Ishikawa (cell line): ENCODE measurements at regions not wholly inside any gene's neighbourhood (a gene's known extent, or its start where the extent isn't known, plus 50 kb on each side); places are given as distances from the start of the nearest gene placed in this dataset.

ENCODE experiments used
- CEBPB ChIP-seq: IDR thresholded peaks from 2 replicates; pipeline ENCODE4 v1.6.1; 2012
- CREB1 ChIP-seq: IDR thresholded peaks from 2 replicates; pipeline ENCODE4 v1.6.1; 2012; ENCODE audit warnings: low read depth
- EGR1 ChIP-seq: IDR thresholded peaks from 2 replicates; pipeline ENCODE4 v1.6.1; 2012
- EP300 ChIP-seq: IDR thresholded peaks from 2 replicates; pipeline ENCODE4 v1.6.1; 2012; ENCODE audit warnings: borderline replicate concordance
- FOXM1 ChIP-seq: IDR thresholded peaks from 2 replicates; pipeline ENCODE4 v1.6.1; 2012; ENCODE audit warnings: low read depth, borderline replicate concordance
- RAD21 ChIP-seq: IDR thresholded peaks from 2 replicates; pipeline ENCODE4 v1.6.1; 2012; ENCODE audit warnings: low read depth
- TAF1 ChIP-seq: IDR thresholded peaks from 2 replicates; pipeline ENCODE4 v1.6.1; 2012; ENCODE audit warnings: low read depth, mild to moderate bottlenecking
- TCF12 ChIP-seq: IDR thresholded peaks from 2 replicates; pipeline ENCODE4 v1.6.1; 2012; ENCODE audit warnings: low read depth
- TEAD4 ChIP-seq: IDR thresholded peaks from 2 replicates; pipeline ENCODE4 v1.6.1; 2012
- YY1 ChIP-seq: IDR thresholded peaks from 2 replicates; pipeline ENCODE4 v1.6.1; 2012; ENCODE audit warnings: low read depth
- ZBTB7A ChIP-seq: IDR thresholded peaks from 2 replicates; pipeline ENCODE4 v1.6.1; 2012; ENCODE audit warnings: low read depth
- TF ChIP-seq, protein P1 (sequence below): IDR thresholded peaks from 2 replicates; pipeline ENCODE4 v1.6.1; 2012; ENCODE audit warnings: low read depth, mild to moderate bottlenecking
- TF ChIP-seq, protein P2 (sequence below): IDR thresholded peaks from 2 replicates; pipeline ENCODE4 v1.6.1; 2012
- TF ChIP-seq, protein P3 (sequence below): IDR thresholded peaks from 2 replicates; pipeline ENCODE4 v1.6.1; 2012

- TF ChIP-seq CEBPB, result no peak
- TF ChIP-seq, protein P1, sequence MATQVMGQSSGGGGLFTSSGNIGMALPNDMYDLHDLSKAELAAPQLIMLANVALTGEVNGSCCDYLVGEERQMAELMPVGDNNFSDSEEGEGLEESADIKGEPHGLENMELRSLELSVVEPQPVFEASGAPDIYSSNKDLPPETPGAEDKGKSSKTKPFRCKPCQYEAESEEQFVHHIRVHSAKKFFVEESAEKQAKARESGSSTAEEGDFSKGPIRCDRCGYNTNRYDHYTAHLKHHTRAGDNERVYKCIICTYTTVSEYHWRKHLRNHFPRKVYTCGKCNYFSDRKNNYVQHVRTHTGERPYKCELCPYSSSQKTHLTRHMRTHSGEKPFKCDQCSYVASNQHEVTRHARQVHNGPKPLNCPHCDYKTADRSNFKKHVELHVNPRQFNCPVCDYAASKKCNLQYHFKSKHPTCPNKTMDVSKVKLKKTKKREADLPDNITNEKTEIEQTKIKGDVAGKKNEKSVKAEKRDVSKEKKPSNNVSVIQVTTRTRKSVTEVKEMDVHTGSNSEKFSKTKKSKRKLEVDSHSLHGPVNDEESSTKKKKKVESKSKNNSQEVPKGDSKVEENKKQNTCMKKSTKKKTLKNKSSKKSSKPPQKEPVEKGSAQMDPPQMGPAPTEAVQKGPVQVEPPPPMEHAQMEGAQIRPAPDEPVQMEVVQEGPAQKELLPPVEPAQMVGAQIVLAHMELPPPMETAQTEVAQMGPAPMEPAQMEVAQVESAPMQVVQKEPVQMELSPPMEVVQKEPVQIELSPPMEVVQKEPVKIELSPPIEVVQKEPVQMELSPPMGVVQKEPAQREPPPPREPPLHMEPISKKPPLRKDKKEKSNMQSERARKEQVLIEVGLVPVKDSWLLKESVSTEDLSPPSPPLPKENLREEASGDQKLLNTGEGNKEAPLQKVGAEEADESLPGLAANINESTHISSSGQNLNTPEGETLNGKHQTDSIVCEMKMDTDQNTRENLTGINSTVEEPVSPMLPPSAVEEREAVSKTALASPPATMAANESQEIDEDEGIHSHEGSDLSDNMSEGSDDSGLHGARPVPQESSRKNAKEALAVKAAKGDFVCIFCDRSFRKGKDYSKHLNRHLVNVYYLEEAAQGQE, result no peak
- TF ChIP-seq, protein P2, sequence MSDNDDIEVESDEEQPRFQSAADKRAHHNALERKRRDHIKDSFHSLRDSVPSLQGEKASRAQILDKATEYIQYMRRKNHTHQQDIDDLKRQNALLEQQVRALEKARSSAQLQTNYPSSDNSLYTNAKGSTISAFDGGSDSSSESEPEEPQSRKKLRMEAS, result no peak
- TF ChIP-seq EP300, result no peak
- no peak for TF ChIP-seq TAF1
- no peak for TF ChIP-seq FOXM1
- TF ChIP-seq, protein P3, sequence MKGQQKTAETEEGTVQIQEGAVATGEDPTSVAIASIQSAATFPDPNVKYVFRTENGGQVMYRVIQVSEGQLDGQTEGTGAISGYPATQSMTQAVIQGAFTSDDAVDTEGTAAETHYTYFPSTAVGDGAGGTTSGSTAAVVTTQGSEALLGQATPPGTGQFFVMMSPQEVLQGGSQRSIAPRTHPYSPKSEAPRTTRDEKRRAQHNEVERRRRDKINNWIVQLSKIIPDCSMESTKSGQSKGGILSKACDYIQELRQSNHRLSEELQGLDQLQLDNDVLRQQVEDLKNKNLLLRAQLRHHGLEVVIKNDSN, result no peak
- no peak for TF ChIP-seq RAD21
- TF ChIP-seq CREB1, result no peak
- TF ChIP-seq YY1, result no peak
- no peak for TF ChIP-seq TEAD4
- TF ChIP-seq ZBTB7A, result no peak
- no peak for TF ChIP-seq EGR1
- TF ChIP-seq TCF12, result no peak
Observed at GRCh38 chr20:39473536-39473935, 511.4 kb downstream of the DHX35 start.
